MM.1S (cell line): ENCODE measurements at regions not wholly inside any gene's neighbourhood (a gene's known extent, or its start where the extent isn't known, plus 50 kb on each side); places are given as distances from the start of the nearest gene placed in this dataset.

ENCODE experiments used
- DNase-seq: peaks from one replicate; pipeline ENCODE4 v3.0.0-alpha.2; 2015
- H2AFZ ChIP-seq: fragments of 300-600 bp; sonication (generic); 2 replicates; pipeline ENCODE4 v1.6.0; 2016; ENCODE audit warnings: antibody characterized with exemption, low read length
- H3F3A ChIP-seq: fragments of 300-600 bp; sonication (generic); 2 replicates; pipeline ENCODE4 v1.6.1; 2016; ENCODE audit warnings: mild to moderate bottlenecking, antibody characterized with exemption, low read length, moderate library complexity, mixed read lengths; ENCODE audit not compliant: insufficient read depth
- H3K27ac ChIP-seq: fragments of 300-600 bp; sonication (generic); 2 replicates; pipeline ENCODE4 v1.5.1; 2016; ENCODE audit warnings: mild to moderate bottlenecking, low read length
- H3K27me3 ChIP-seq: fragments of 300-600 bp; sonication (generic); replicated peaks from 2 replicates; pipeline ENCODE4 v1.6.0; 2016; ENCODE audit warnings: low read length; ENCODE audit not compliant: insufficient read depth
- H3K36me3 ChIP-seq: fragments of 300-600 bp; sonication (generic); replicated peaks from 2 replicates; pipeline ENCODE4 v1.6.1; 2016; ENCODE audit warnings: mild to moderate bottlenecking, low read length, mixed read lengths; ENCODE audit not compliant: insufficient read depth
- H3K4me1 ChIP-seq: fragments of 300-600 bp; sonication (generic); 2 replicates; pipeline ENCODE4 v1.6.1; 2016; ENCODE audit warnings: low read length, mixed read lengths
- H3K4me2 ChIP-seq: fragments of 300-600 bp; sonication (generic); 2 replicates; pipeline ENCODE4 v1.6.0; 2016; ENCODE audit warnings: low read depth, low read length
- H3K4me3 ChIP-seq: fragments of 300-600 bp; sonication (generic); 2 replicates; pipeline ENCODE4 v1.5.1; 2016; ENCODE audit warnings: low read length, mixed read lengths
- H3K79me2 ChIP-seq: fragments of 300-600 bp; sonication (generic); 2 replicates; pipeline ENCODE4 v1.6.1; 2016; ENCODE audit warnings: mixed run types, low read length, mixed read lengths
- H3K9ac ChIP-seq: fragments of 300-600 bp; sonication (generic); 2 replicates; pipeline ENCODE4 v1.6.1; 2016; ENCODE audit warnings: low read length, mixed read lengths
- H3K9me2 ChIP-seq: fragments of 300-600 bp; sonication (generic); replicated peaks from 2 replicates; pipeline ENCODE4 v1.6.1; 2016; ENCODE audit warnings: mild to moderate bottlenecking, low read length, mixed read lengths; ENCODE audit not compliant: insufficient read depth
- H3K9me3 ChIP-seq: fragments of 300-600 bp; sonication (generic); replicated peaks from 2 replicates; pipeline ENCODE4 v1.6.1; 2016; ENCODE audit warnings: mild to moderate bottlenecking, low read length, mixed read lengths; ENCODE audit not compliant: insufficient read depth
- H4K20me1 ChIP-seq: fragments of 300-600 bp; sonication (generic); 2 replicates; pipeline ENCODE4 v1.6.1; 2016; ENCODE audit warnings: mild to moderate bottlenecking, low read length, moderate library complexity, mixed read lengths; ENCODE audit not compliant: insufficient read depth
- CTCF ChIP-seq: fragments of 300-600 bp; sonication (generic); IDR thresholded peaks from 2 replicates; pipeline ENCODE4 v1.5.1; 2016; ENCODE audit warnings: antibody characterized with exemption, low read length, mixed read lengths
- EZH2 ChIP-seq: fragments of 300-600 bp; sonication (generic); optimal IDR thresholded peaks from 2 replicates; pipeline ENCODE3; 2017; ENCODE audit warnings: low read depth, mild to moderate bottlenecking, antibody characterized with exemption, low read length, mixed read lengths
- EZH2phosphoT487 ChIP-seq: fragments of 300-600 bp; sonication (generic); IDR thresholded peaks from 2 replicates; pipeline ENCODE4 v1.6.1; 2018; ENCODE audit warnings: antibody characterized with exemption, low read length

- Histone ChIP-seq H2AFZ (no peak overlapping the region), H3K27ac (no peak overlapping the region), H3K36me3 (no peaks in the 10 kb centered on the region), H3K79me2 (no peaks in the 10 kb centered on the region), H3K4me3 (no peak overlapping the region), H3K27me3 (no peaks in the 10 kb centered on the region), H4K20me1 (no peaks in the 10 kb centered on the region), H3K9ac (no peak overlapping the region), H3K4me2 (no peak overlapping the region), H3F3A (no peaks in the 10 kb centered on the region), H3K4me1 (no peaks in the 10 kb centered on the region), H3K9me3 (no peaks in the 10 kb centered on the region), H3K9me2 (no peaks in the 10 kb centered on the region)
- no peak for DNase-seq
- no peak for TF ChIP-seq EZH2phosphoT487
- no peak for TF ChIP-seq CTCF
- no peak for TF ChIP-seq EZH2
These were observed 121.8 kb upstream of the HDGFL1 start for GRCh38 chr6:22447249-22448196.

GRCh38 chr6:22448291-22448711, 121.1 kb upstream of the HDGFL1 start:
- Histone ChIP-seq H2AFZ (no peak overlapping the region), H3K27ac (no peak overlapping the region), H3K27me3 (no peaks in the 10 kb centered on the region), H3K4me2 (no peak overlapping the region), H3K9me2 (no peaks in the 10 kb centered on the region), H3K4me3 (no peak overlapping the region), H4K20me1 (no peaks in the 10 kb centered on the region), H3K9me3 (no peaks in the 10 kb centered on the region), H3K79me2 (no peaks in the 10 kb centered on the region), H3K36me3 (no peaks in the 10 kb centered on the region), H3K4me1 (no peaks in the 10 kb centered on the region), H3K9ac (no peak overlapping the region), H3F3A (no peaks in the 10 kb centered on the region)
- no peak for TF ChIP-seq EZH2
- TF ChIP-seq EZH2phosphoT487 = no peak
- TF ChIP-seq CTCF = no peak
- DNase-seq = no peak

GRCh38 chr6:22451962-22452361, 117.4 kb upstream of the HDGFL1 start:
- Histone ChIP-seq H3K36me3 (no peaks in the 10 kb centered on the region), H3K9me3 (no peaks in the 10 kb centered on the region; the same call in 1 of the 2 replicates), H3K27ac (no peak overlapping the region), H3K4me3 (no peak overlapping the region), H3K9me2 (no peaks in the 10 kb centered on the region), H2AFZ (no peak overlapping the region), H3K9ac (no peak overlapping the region), H3K4me2 (no peak overlapping the region), H3K79me2 (no peaks in the 10 kb centered on the region), H4K20me1 (no peaks in the 10 kb centered on the region), H3K27me3 (no peaks in the 10 kb centered on the region), H3K4me1 (no peaks in the 10 kb centered on the region), H3F3A (no peaks in the 10 kb centered on the region)
- DNase-seq = no peak
- TF ChIP-seq EZH2phosphoT487 (no peak), EZH2 (no peak), CTCF (no peak)
